ENCODE measurements at regions not wholly inside any gene's neighbourhood (a gene's known extent, or its start where the extent isn't known, plus 50 kb on each side); places are given as distances from the start of the nearest gene placed in this dataset.

- TF ChIP-seq POLR2AphosphoS5 (IDR thresholded peaks at IDR 0.05; ENCODE audit: low read depth) (no peak), CTCF (IDR thresholded peaks at IDR 0.05; ENCODE audit: insufficient read depth, low read length) (no peak), GABPA (IDR thresholded peaks at IDR 0.05; ENCODE audit: low read depth) (no peak), REST (IDR thresholded peaks at IDR 0.05; ENCODE audit: insufficient replicate concordance, low read depth) (no peak), SPI1 (IDR thresholded peaks at IDR 0.05; ENCODE audit: borderline replicate concordance, low read depth) (peak; percentile 12; the same call in 1 of the 2 replicates)
Observed at GRCh38 chr5:18159331-18159730, 525.1 kb downstream of the TAF11L14 start.

Data from HL-60 (cell line).